Panc1 (cell line): ENCODE measurements at regions not wholly inside any gene's neighbourhood (a gene's known extent, or its start where the extent isn't known, plus 50 kb on each side); places are given as distances from the start of the nearest gene placed in this dataset.

ENCODE experiments used
- POLR2AphosphoS5 ChIP-seq: IDR thresholded peaks from 2 replicates; pipeline ENCODE4 v1.6.1; 2012; ENCODE audit warnings: mild to moderate bottlenecking, low read depth, low read length, moderate library complexity
- SIN3A ChIP-seq: IDR thresholded peaks from 2 replicates; pipeline ENCODE4 v1.6.1; 2012; ENCODE audit warnings: low read depth, mild to moderate bottlenecking, low read length, moderate library complexity, borderline replicate concordance; ENCODE audit not compliant: insufficient read depth
- TCF7L2 ChIP-seq: IDR thresholded peaks from 2 replicates; pipeline ENCODE4 v1.6.1; 2011; ENCODE audit warnings: mild to moderate bottlenecking, low read depth, low read length, inconsistent platforms
- TF ChIP-seq, protein P1 (sequence below): fragments of 450-650 bp; IDR thresholded peaks from 2 replicates; pipeline ENCODE4 v1.5.1; 2017; ENCODE audit warnings: mild to moderate bottlenecking
- TF ChIP-seq, protein P2 (sequence below), 2 experiments: IDR thresholded peaks; 2 replicates each; pipeline ENCODE4 v1.6.1; 2011 to 2012; ENCODE audit warnings: low read depth in 2 of 2, control low read depth in 1 of 2, low read length in 1 of 2, mild to moderate bottlenecking in 1 of 2, moderate library complexity in 1 of 2; ENCODE audit not compliant: insufficient read depth in 1 of 2

DNA sequence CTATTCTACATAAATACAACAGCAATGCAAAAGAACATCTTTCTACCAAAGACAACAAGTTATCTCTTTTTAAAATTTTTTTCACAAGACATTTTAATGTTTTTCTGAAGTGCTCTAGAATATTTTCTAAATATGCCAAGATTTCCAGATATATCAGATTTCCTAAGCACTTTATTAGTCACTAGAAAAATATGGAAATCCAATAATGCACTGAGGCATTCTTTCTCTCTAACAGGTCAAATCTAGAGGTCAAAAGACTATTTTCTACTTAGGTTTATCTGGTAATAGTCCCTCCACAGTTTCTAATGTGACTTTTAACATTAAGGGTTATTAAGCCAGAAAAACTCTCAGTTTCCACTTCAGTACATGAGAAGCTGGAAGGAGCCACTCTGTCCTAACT is 1041.2 kb upstream of the INTU start:
- TF ChIP-seq, protein P1, sequence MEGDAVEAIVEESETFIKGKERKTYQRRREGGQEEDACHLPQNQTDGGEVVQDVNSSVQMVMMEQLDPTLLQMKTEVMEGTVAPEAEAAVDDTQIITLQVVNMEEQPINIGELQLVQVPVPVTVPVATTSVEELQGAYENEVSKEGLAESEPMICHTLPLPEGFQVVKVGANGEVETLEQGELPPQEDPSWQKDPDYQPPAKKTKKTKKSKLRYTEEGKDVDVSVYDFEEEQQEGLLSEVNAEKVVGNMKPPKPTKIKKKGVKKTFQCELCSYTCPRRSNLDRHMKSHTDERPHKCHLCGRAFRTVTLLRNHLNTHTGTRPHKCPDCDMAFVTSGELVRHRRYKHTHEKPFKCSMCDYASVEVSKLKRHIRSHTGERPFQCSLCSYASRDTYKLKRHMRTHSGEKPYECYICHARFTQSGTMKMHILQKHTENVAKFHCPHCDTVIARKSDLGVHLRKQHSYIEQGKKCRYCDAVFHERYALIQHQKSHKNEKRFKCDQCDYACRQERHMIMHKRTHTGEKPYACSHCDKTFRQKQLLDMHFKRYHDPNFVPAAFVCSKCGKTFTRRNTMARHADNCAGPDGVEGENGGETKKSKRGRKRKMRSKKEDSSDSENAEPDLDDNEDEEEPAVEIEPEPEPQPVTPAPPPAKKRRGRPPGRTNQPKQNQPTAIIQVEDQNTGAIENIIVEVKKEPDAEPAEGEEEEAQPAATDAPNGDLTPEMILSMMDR, result no peak
- TF ChIP-seq POLR2AphosphoS5 (no peak), TCF7L2 (no peak), SIN3A (no peak)
- TF ChIP-seq, protein P2, sequence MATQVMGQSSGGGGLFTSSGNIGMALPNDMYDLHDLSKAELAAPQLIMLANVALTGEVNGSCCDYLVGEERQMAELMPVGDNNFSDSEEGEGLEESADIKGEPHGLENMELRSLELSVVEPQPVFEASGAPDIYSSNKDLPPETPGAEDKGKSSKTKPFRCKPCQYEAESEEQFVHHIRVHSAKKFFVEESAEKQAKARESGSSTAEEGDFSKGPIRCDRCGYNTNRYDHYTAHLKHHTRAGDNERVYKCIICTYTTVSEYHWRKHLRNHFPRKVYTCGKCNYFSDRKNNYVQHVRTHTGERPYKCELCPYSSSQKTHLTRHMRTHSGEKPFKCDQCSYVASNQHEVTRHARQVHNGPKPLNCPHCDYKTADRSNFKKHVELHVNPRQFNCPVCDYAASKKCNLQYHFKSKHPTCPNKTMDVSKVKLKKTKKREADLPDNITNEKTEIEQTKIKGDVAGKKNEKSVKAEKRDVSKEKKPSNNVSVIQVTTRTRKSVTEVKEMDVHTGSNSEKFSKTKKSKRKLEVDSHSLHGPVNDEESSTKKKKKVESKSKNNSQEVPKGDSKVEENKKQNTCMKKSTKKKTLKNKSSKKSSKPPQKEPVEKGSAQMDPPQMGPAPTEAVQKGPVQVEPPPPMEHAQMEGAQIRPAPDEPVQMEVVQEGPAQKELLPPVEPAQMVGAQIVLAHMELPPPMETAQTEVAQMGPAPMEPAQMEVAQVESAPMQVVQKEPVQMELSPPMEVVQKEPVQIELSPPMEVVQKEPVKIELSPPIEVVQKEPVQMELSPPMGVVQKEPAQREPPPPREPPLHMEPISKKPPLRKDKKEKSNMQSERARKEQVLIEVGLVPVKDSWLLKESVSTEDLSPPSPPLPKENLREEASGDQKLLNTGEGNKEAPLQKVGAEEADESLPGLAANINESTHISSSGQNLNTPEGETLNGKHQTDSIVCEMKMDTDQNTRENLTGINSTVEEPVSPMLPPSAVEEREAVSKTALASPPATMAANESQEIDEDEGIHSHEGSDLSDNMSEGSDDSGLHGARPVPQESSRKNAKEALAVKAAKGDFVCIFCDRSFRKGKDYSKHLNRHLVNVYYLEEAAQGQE (IDR thresholded peaks at IDR 0.05; ENCODE audit: insufficient read depth in 1 of 2, low read depth in 2 of 2, low read length in 1 of 2), result no peak
